ENCODE measurements at regions not wholly inside any gene's neighbourhood (a gene's known extent, or its start where the extent isn't known, plus 50 kb on each side); places are given as distances from the start of the nearest gene placed in this dataset.
"Not testable (repeated sequence)": the region's sequence is repeated elsewhere in the genome, so short reads cannot be mapped to it uniquely, and the experiment has no call there.

DNA sequence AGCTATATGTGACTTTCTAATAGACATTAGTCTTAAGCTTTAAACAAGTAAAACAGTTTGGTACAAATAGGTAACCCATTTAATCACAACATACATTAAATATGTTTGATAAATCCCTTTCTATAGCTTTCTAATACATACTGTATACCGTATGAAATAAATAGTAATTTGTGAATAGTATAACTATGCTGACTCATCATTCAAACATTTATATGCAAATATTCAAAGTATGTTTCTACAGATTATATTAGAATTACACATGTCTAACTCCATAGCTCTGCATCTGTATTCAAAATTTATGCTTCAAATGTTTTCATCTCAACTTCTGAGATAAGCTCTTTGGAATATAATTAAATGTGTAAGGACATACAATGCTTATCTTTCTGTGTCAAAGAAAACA is 142.7 kb upstream of the ZNF804A start:
- ATAC-seq, result no peak
- Mint-ChIP-seq H3K27me3 (no peaks in the 10 kb centered on the region), H3K4me1 (no peaks in the 10 kb centered on the region), H3K36me3 (ENCODE audit: low read depth) (no peaks in the 10 kb centered on the region), H3K4me3 (no peak overlapping the region), H3K27ac (no peak overlapping the region), H3K9me3 (ENCODE audit: low read depth) (no peaks in the 10 kb centered on the region)
- intact Hi-C loops (cut with DNase I, micrococcal nuclease), result no loop called here
- ChIA-PET POLR2A (no interaction called here), CTCF (interaction anchor here (1.1 kb wide), 1 partner anchor 30 kb away, joined by 3 read pairs; no protein-coding TSS in a partner anchor)
- DNase-seq, result no peak

DNA sequence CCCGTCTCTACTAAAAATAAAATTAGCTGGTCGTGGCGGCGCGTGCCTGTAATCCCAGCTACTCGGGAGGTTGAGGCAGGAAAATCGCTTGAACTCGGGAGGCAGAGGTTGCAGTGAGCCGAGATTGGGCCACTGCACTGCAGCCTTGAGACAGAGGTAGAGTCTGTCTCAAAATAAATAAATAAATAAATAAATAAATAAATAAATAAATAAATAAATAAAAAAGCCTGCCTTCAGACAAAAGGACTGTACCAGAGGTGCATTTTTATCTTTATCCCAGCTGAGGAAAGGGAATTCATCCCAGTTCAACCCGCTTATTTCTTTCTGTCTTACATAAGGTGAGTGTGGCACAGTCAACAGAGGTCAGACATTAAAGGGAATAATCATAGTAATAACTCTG is 141.6 kb upstream of the ZNF804A start:
- H3K9me3 Mint-ChIP-seq (ENCODE audit: low read depth); POLR2A ChIA-PET; intact Hi-C loops (cut with DNase I, micrococcal nuclease); H3K36me3 Mint-ChIP-seq (ENCODE audit: low read depth); H3K27me3 Mint-ChIP-seq; H3K4me3 Mint-ChIP-seq; H3K27ac Mint-ChIP-seq; CTCF ChIA-PET; DNase-seq; ATAC-seq; H3K4me1 Mint-ChIP-seq: not testable (repeated sequence)

DNA sequence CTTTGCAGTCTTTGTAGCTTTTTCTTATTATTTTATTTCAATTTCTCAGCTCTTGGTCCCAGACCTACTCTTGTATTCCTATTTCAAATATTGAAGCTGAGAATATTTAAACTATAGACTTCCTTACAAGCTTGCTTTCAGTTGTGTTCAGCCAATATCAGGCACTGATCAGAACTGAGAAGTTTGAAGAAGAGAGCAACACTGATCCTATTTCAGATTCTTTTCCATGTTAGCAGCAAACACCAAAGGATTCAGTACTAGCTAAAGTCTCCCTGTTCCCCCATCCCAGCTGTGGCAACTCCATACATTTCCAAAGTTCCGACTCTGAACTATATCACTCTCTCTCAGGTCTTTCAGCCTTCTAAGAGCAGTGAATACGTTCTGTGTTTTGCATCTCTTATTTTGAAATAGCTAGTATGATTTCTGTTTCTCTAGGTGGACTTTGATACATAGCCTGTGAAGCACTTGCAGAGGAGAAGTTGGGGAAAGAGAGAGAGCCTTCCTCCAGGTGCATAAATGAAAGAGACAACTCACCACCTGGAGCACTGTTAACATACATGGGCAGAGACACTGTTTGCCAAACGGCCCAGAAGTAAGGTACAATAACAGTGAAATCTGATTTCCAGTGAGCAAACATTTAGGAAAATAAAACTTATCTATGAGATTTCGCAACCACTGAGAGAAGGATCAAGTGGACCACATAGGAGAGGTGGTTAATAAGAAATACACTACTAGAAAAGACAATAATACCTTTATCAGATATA is 135.0 kb upstream of the ZNF804A start:
- peaks cover 2% of the 10 kb centered on the region for H3K9me3 Mint-ChIP-seq (ENCODE audit: low read depth)
- ChIA-PET CTCF (no interaction called here), POLR2A (no interaction called here)
- DNase-seq (no peak), ATAC-seq (no peak)
- intact Hi-C loops (cut with DNase I, micrococcal nuclease), result no loop called here
- H3K36me3 Mint-ChIP-seq (ENCODE audit: low read depth), result no peaks in the 10 kb centered on the region
- H3K4me1 Mint-ChIP-seq, result no peaks in the 10 kb centered on the region
- H3K4me3 Mint-ChIP-seq, result no peak overlapping the region
- H3K27me3 Mint-ChIP-seq, result no peaks in the 10 kb centered on the region
- no peak overlapping the region for H3K27ac Mint-ChIP-seq

- no peak overlapping the region for H3K4me3 Mint-ChIP-seq
- DNase-seq (no peak), ATAC-seq (no peak)
- peaks cover 2% of the 10 kb centered on the region for H3K9me3 Mint-ChIP-seq (ENCODE audit: low read depth)
- no peaks in the 10 kb centered on the region for H3K4me1 Mint-ChIP-seq
- ChIA-PET CTCF (no interaction called here), POLR2A (no interaction called here)
- no peaks in the 10 kb centered on the region for H3K27me3 Mint-ChIP-seq
- intact Hi-C loops (cut with DNase I, micrococcal nuclease), result no loop called here
- H3K36me3 Mint-ChIP-seq (ENCODE audit: low read depth), result no peaks in the 10 kb centered on the region
- no peak overlapping the region for H3K27ac Mint-ChIP-seq
Observed at GRCh38 chr2:184463866-184464248, 134.5 kb upstream of the ZNF804A start.

DNA sequence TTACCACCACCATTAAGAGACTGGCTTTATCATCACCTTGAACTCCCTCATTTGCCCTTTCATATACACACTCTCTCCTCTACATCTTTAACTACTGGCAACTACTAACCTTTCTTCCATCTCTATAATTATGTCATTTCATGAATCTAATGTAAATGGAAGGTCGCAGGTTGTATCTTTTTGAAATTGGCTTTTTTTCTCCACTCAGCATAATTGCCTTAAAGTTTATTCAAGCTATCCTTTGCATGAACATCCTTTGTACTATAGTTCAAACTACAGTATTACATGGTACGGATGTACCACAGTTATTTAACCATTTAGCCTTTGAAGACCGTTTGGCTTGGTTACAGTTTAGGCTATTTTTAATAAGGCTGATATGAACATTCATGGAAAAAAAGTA is 129.5 kb upstream of the ZNF804A start:
- ChIA-PET CTCF (no interaction called here), POLR2A (no interaction called here)
- no peak for ATAC-seq
- H3K27ac Mint-ChIP-seq, result no peak overlapping the region
- DNase-seq, result no peak
- intact Hi-C loops (cut with DNase I, micrococcal nuclease), result no loop called here
- H3K9me3 Mint-ChIP-seq (ENCODE audit: low read depth), result peaks cover 5% of the 10 kb centered on the region
- no peaks in the 10 kb centered on the region for H3K36me3 Mint-ChIP-seq (ENCODE audit: low read depth)
- H3K4me1 Mint-ChIP-seq, result no peaks in the 10 kb centered on the region
- no peak overlapping the region for H3K4me3 Mint-ChIP-seq
- H3K27me3 Mint-ChIP-seq, result no peaks in the 10 kb centered on the region

- no peak for DNase-seq
- peaks cover 6% of the 10 kb centered on the region for H3K9me3 Mint-ChIP-seq (ENCODE audit: low read depth)
- no peaks in the 10 kb centered on the region for H3K4me1 Mint-ChIP-seq
- H3K4me3 Mint-ChIP-seq, result no peak overlapping the region
- H3K36me3 Mint-ChIP-seq (ENCODE audit: low read depth), result no peaks in the 10 kb centered on the region
- ChIA-PET POLR2A (no interaction called here), CTCF (no interaction called here)
- H3K27ac Mint-ChIP-seq, result no peak overlapping the region
- intact Hi-C loops (cut with DNase I, micrococcal nuclease), result no loop called here
- H3K27me3 Mint-ChIP-seq, result no peaks in the 10 kb centered on the region
- no peak for ATAC-seq
Observed at GRCh38 chr2:184472481-184472880, 125.8 kb upstream of the ZNF804A start.

DNA sequence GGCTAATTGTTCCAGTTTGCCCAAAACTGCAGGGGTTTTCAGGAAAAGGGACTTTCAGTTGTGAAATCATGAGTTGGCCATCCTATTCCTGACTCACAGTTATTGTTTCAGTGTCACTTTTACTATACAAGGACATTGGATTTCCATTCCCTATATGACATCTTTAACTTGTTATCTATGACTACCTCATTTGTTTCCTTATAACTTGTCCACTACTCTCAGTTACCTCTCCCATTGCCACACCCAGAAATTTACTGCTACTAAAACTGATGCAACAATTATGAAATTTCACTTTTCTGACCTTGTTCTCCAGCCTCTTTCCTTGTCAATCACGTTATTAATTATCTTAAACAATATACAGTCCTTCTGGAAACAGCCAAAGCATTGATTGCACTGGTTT is 116.5 kb upstream of the ZNF804A start:
- DNase-seq (no peak), ATAC-seq (no peak)
- H3K9me3 Mint-ChIP-seq (ENCODE audit: low read depth), result peaks cover 2% of the 10 kb centered on the region
- ChIA-PET CTCF (no interaction called here), POLR2A (no interaction called here)
- no peaks in the 10 kb centered on the region for H3K27me3 Mint-ChIP-seq
- H3K4me3 Mint-ChIP-seq, result no peak overlapping the region
- no peaks in the 10 kb centered on the region for H3K36me3 Mint-ChIP-seq (ENCODE audit: low read depth)
- intact Hi-C loops (cut with DNase I, micrococcal nuclease), result no loop called here
- H3K4me1 Mint-ChIP-seq, result no peaks in the 10 kb centered on the region
- no peak overlapping the region for H3K27ac Mint-ChIP-seq

DNA sequence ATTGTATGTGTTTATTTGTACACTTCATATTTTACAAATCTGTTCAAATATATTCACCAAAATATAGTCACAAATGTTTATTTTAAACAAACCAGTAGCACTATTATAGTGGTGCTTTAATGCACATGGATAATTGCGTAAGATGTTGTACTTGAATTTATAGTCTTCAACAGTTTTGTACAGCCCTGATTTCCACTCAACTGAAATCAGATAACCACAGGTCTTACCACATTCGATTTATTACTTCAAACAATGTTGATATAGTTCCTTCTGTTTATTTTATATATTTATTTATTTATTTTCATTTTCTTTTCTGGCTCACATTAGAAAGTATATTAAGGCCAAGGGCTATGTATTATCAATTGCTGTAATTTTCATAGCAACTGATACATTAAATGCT is 99.4 kb upstream of the ZNF804A start:
- ChIA-PET POLR2A (no interaction called here), CTCF (no interaction called here)
- Mint-ChIP-seq H3K4me1 (no peaks in the 10 kb centered on the region), H3K27me3 (no peaks in the 10 kb centered on the region), H3K36me3 (ENCODE audit: low read depth) (no peaks in the 10 kb centered on the region), H3K9me3 (ENCODE audit: low read depth) (peaks cover 4% of the 10 kb centered on the region), H3K27ac (no peak overlapping the region), H3K4me3 (no peak overlapping the region)
- DNase-seq, result no peak
- intact Hi-C loops (cut with DNase I, micrococcal nuclease), result no loop called here
- ATAC-seq, result no peak

- intact Hi-C loops (cut with DNase I, micrococcal nuclease), result no loop called here
- no peaks in the 10 kb centered on the region for H3K4me1 Mint-ChIP-seq
Observed at GRCh38 chr2:184504252-184504651, 94.1 kb upstream of the ZNF804A start.

GRCh38 chr2:184507254-184507653 is 91.1 kb upstream of the ZNF804A start:
- POLR2A ChIA-PET, result no interaction called here
- Mint-ChIP-seq H3K36me3 (ENCODE audit: low read depth) (no peaks in the 10 kb centered on the region), H3K27me3 (no peaks in the 10 kb centered on the region), H3K27ac (no peak overlapping the region), H3K4me1 (no peaks in the 10 kb centered on the region), H3K4me3 (no peak overlapping the region), H3K9me3 (ENCODE audit: low read depth) (peaks cover 2% of the 10 kb centered on the region)
- CTCF ChIA-PET, result no interaction called here
- intact Hi-C loops (cut with DNase I, micrococcal nuclease), result no loop called here
- DNase-seq (no peak), ATAC-seq (no peak)

More at GRCh38 chr2:184504252-184504651, 94.1 kb upstream of the ZNF804A start:
- ChIA-PET POLR2A (no interaction called here), CTCF (no interaction called here)
- H3K36me3 Mint-ChIP-seq (ENCODE audit: low read depth), result no peaks in the 10 kb centered on the region
- no peaks in the 10 kb centered on the region for H3K27me3 Mint-ChIP-seq
- no peak overlapping the region for H3K4me3 Mint-ChIP-seq
- no peak overlapping the region for H3K27ac Mint-ChIP-seq
- no peak for DNase-seq
- H3K9me3 Mint-ChIP-seq (ENCODE audit: low read depth), result peaks cover 1% of the 10 kb centered on the region
- ATAC-seq, result no peak

- Mint-ChIP-seq H3K4me1 (no peaks in the 10 kb centered on the region), H3K9me3 (ENCODE audit: low read depth) (peaks cover 2% of the 10 kb centered on the region), H3K4me3 (no peak overlapping the region), H3K27ac (no peak overlapping the region), H3K36me3 (ENCODE audit: low read depth) (no peaks in the 10 kb centered on the region), H3K27me3 (no peaks in the 10 kb centered on the region)
- intact Hi-C loops (cut with DNase I, micrococcal nuclease), result no loop called here
- ATAC-seq (no peak), DNase-seq (no peak)
- POLR2A ChIA-PET, result no interaction called here
- CTCF ChIA-PET, result no interaction called here
Observed at GRCh38 chr2:184517402-184517801, 80.9 kb upstream of the ZNF804A start.

DNA sequence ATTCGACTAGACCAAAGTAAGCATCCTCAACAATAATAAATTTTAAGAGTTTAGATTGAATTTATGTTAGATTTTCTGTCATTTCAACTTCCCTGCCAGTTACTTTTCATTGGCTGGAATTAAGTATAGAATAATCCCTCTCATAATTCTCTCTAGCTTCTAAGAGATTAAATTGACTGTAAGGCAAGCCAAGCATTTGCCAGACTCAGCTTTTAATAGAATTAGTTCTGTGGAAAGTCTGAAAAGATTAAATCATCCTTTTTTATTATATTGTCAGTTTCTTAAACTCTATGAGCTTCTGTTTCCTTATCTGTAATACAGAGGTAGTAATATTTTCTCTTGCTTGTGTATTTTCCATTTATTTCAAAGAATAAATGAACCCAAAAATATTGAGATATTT is 77.9 kb upstream of the ZNF804A start:
- ATAC-seq, result no peak
- CTCF ChIA-PET, result no interaction called here
- POLR2A ChIA-PET, result no interaction called here
- no peaks in the 10 kb centered on the region for H3K27me3 Mint-ChIP-seq
- H3K4me3 Mint-ChIP-seq, result no peak overlapping the region
- peaks cover 2% of the 10 kb centered on the region for H3K9me3 Mint-ChIP-seq (ENCODE audit: low read depth)
- DNase-seq, result no peak
- intact Hi-C loops (cut with DNase I, micrococcal nuclease), result no loop called here
- H3K36me3 Mint-ChIP-seq (ENCODE audit: low read depth), result no peaks in the 10 kb centered on the region
- no peaks in the 10 kb centered on the region for H3K4me1 Mint-ChIP-seq
- no peak overlapping the region for H3K27ac Mint-ChIP-seq

DNA sequence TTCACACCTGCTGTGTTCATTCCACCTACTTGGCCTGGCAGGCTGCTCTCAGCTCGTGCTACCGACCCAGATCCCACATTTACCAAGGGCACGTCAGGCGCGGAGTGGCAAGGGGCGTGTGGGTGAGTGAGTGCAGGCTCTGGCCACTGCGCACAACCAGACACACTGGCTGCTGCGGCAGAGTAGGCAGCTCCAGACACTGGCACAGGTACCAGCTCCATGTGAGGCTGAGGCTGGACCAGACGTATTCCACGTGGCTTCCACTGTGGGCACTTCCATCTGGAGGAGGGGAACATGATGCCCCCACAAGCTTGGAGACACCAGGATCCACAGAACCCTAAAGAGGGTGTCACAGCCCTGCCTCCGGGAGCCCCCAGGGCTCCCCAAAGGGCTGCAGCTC is 74.6 kb upstream of the ZNF804A start:
- DNase-seq, result no peak
- ChIA-PET CTCF (no interaction called here), POLR2A (no interaction called here)
- Mint-ChIP-seq H3K27me3 (no peaks in the 10 kb centered on the region), H3K4me1 (no peaks in the 10 kb centered on the region), H3K4me3 (no peak overlapping the region), H3K9me3 (ENCODE audit: low read depth) (peaks cover 15% of the 10 kb centered on the region), H3K36me3 (ENCODE audit: low read depth) (no peaks in the 10 kb centered on the region), H3K27ac (no peak overlapping the region)
- intact Hi-C loops (cut with DNase I, micrococcal nuclease), result no loop called here
- no peak for ATAC-seq

Measured in activated CD4-positive, alpha-beta T cell treated with anti-CD3 and anti-CD28 coated beads for 36 hours (primary cell).